MCF 10A (cell line): ENCODE measurements at regions not wholly inside any gene's neighbourhood (a gene's known extent, or its start where the extent isn't known, plus 50 kb on each side); places are given as distances from the start of the nearest gene placed in this dataset.
"Not testable (repeated sequence)": the region's sequence is repeated elsewhere in the genome, so short reads cannot be mapped to it uniquely, and the experiment has no call there.

Source experiments
- BruUV-seq: library from RNA; stranded (reverse); fragments of 400-500 nt; replicated peaks from 2 replicates; lab custom pipeline; 2021; lab: Mats Ljungman, UMichigan
- CTCF ChIA-PET: fragments of 300-600 bp; sonication (Branson Sonifier 250); formaldehyde crosslinking; extraction: SDS; loops from one replicate; lab custom pipeline; 2021; ENCODE audit warnings: antibody characterized with exemption, inconsistent platforms; lab: Yijun Ruan, JAX
- POLR2A ChIA-PET: fragments of 300-600, 350-650 bp; sonication (Branson Sonifier 250); formaldehyde crosslinking; extraction: SDS; loops from one replicate; lab custom pipeline; 2020; ENCODE audit warnings: antibody characterized with exemption, inconsistent platforms; lab: Yijun Ruan, JAX
- DNase-seq: peaks from one replicate; pipeline ENCODE4 v3.0.0-alpha.2; 2018; ENCODE audit not compliant: unreplicated experiment
- H3K27ac Mint-ChIP-seq: one replicate; pipeline ENCODE4 v1.8.0; 2022; ENCODE audit warnings: mild to moderate bottlenecking, low read depth, mixed read lengths; ENCODE audit not compliant: unreplicated experiment
- H3K27me3 Mint-ChIP-seq: one replicate; pipeline ENCODE4 v1.8.0; 2022; ENCODE audit warnings: mixed read lengths; ENCODE audit not compliant: insufficient read depth, unreplicated experiment
- H3K36me3 Mint-ChIP-seq: one replicate; pipeline ENCODE4 v1.8.0; 2022; ENCODE audit warnings: mild to moderate bottlenecking, moderate library complexity, mixed read lengths; ENCODE audit not compliant: insufficient read depth, unreplicated experiment
- H3K4me1 Mint-ChIP-seq: one replicate; pipeline ENCODE4 v1.8.0; 2022; ENCODE audit warnings: mixed read lengths; ENCODE audit not compliant: insufficient read depth, unreplicated experiment
- H3K4me3 Mint-ChIP-seq: one replicate; pipeline ENCODE4 v1.8.0; 2022; ENCODE audit warnings: mild to moderate bottlenecking, moderate library complexity, mixed read lengths; ENCODE audit not compliant: unreplicated experiment
- H3K9me3 Mint-ChIP-seq: one replicate; pipeline ENCODE4 v1.8.0; 2022; ENCODE audit warnings: mixed read lengths; ENCODE audit not compliant: unreplicated experiment
- intact Hi-C: fragments of 100-400 bp; cut with micrococcal nuclease; formaldehyde crosslinking; loops from 2 replicates; pipeline ENCODE4 v1.14.1; 2022
- TF ChIP-seq, protein P1 (sequence below): fragments of 200-600 bp; IDR thresholded peaks from one replicate; pipeline ENCODE4 v1.8.0; 2022; ENCODE audit warnings: antibody characterized with exemption, mild to moderate bottlenecking; ENCODE audit not compliant: unreplicated experiment

DNA sequence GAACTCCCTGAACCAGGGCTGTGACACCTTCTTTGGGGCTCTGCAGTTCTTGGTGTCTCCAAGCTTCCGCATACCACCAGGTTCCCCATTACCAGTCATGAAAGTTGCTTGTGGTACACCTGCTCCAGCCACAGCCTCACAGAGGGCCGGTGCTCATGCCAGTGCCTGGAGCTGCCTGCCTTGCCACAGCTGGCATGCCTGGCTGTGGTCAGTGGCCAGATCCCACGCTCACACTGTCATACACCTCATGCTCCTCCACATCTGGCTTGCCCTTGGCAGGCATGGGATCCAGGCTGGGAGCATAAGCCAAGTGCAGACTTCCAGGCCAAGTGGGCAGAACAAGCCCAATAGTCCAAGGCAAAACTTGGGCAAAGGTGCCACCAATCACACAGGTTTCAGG lies 1054.9 kb downstream of the SLITRK5 start:
- no peaks in the 10 kb centered on the region for H3K4me1 Mint-ChIP-seq
- CTCF ChIA-PET: no interaction called here
- BruUV-seq: no TSS peak

DNA sequence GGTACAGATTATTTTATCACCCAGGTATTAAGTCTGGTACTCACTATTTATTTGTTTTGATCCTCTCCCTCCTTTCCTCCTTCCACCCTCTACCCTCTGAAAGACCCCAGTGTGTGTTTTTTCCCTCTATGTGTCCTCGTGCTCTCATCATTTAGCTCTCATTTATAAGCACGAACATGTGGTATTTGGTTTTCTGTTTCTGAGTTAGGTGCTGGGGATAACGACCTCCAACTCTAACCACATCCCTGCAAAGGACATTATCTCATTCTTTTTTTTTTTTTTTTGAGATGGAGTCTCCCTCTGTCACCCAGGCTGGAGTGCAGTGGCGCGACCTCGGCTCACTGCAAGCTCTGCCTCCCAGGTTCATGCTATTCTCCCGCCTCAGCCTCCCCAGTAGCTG lies 1056.1 kb downstream of the SLITRK5 start:
- intact Hi-C loops, CTCF ChIA-PET, H3K9me3 Mint-ChIP-seq, BruUV-seq, H3K4me1 Mint-ChIP-seq, H3K27me3 Mint-ChIP-seq, DNase-seq, H3K36me3 Mint-ChIP-seq, H3K27ac Mint-ChIP-seq, H3K4me3 Mint-ChIP-seq: not testable (repeated sequence)
- POLR2A ChIA-PET: interaction anchor here (0.6 kb wide), 1 partner anchor 1949 kb away, joined by 3 read pairs; no protein-coding TSS in a partner anchor

More for the DNA sequence above, 1054.9 kb downstream of the SLITRK5 start:
- TF ChIP-seq, protein P1, sequence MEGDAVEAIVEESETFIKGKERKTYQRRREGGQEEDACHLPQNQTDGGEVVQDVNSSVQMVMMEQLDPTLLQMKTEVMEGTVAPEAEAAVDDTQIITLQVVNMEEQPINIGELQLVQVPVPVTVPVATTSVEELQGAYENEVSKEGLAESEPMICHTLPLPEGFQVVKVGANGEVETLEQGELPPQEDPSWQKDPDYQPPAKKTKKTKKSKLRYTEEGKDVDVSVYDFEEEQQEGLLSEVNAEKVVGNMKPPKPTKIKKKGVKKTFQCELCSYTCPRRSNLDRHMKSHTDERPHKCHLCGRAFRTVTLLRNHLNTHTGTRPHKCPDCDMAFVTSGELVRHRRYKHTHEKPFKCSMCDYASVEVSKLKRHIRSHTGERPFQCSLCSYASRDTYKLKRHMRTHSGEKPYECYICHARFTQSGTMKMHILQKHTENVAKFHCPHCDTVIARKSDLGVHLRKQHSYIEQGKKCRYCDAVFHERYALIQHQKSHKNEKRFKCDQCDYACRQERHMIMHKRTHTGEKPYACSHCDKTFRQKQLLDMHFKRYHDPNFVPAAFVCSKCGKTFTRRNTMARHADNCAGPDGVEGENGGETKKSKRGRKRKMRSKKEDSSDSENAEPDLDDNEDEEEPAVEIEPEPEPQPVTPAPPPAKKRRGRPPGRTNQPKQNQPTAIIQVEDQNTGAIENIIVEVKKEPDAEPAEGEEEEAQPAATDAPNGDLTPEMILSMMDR: no peak
- no peak overlapping the region for H3K4me3 Mint-ChIP-seq
- DNase-seq: no peak
- no peaks in the 10 kb centered on the region for H3K36me3 Mint-ChIP-seq
- POLR2A ChIA-PET: no interaction called here
- H3K9me3 Mint-ChIP-seq: peaks cover 7% of the 10 kb centered on the region
- intact Hi-C loops: no loop called here
- no peak overlapping the region for H3K27ac Mint-ChIP-seq
- no peaks in the 10 kb centered on the region for H3K27me3 Mint-ChIP-seq

DNA sequence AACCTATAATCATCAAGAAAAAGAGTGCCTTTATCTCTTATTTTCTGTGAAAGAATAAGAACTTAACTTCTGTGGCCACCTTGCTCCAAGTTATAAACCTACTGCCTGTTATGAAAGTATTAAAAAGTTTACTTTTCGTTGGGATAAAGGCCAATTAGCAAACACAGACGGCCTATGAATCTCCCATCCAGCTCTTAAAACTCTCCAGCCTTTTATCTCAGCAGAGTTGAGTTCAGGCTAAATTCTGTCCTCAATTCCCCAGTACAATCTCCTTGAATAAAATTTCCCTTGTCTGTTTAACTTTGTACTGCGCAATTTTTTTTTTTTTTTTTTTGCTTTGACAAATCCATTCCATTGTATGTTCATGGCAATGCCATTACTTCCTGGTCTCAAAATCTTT lies 1058.4 kb downstream of the SLITRK5 start:
- Mint-ChIP-seq H3K27me3 (no peaks in the 10 kb centered on the region), H3K27ac (no peak overlapping the region), H3K4me3 (no peak overlapping the region), H3K36me3 (no peaks in the 10 kb centered on the region), H3K4me1 (no peaks in the 10 kb centered on the region), H3K9me3 (no peaks in the 10 kb centered on the region)
- intact Hi-C loops: no loop called here
- TF ChIP-seq, protein P1: no peak
- DNase-seq: no peak
- CTCF ChIA-PET: no interaction called here
- POLR2A ChIA-PET: no interaction called here
- BruUV-seq: no TSS peak

DNA sequence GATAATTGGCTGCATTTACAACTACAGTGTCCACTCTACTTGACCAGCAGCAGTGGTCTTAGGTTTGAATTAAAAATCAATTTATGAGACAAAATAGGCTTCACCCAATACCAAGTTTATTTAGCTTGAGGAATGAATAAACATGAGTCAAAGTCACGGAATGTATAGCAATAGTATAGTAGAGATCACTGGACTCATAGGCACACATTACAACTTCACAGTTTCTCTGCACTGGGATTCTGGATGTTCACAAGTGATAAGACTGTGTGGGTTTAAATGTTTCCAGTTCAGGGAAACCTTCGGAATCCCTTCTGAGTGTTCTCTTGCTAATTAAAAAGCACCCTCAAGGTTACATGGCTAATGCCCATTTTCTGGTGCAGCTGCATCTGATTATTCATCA lies 1064.9 kb downstream of the SLITRK5 start:
- H3K4me3 Mint-ChIP-seq: no peak overlapping the region
- TF ChIP-seq, protein P1: no peak
- no peaks in the 10 kb centered on the region for H3K9me3 Mint-ChIP-seq
- ChIA-PET CTCF (interaction anchor here (0.6 kb wide), 1 partner anchor 113 kb away, joined by 3 read pairs; no protein-coding TSS in a partner anchor), POLR2A (no interaction called here)
- no peaks in the 10 kb centered on the region for H3K4me1 Mint-ChIP-seq
- no peaks in the 10 kb centered on the region for H3K27me3 Mint-ChIP-seq
- no peak overlapping the region for H3K27ac Mint-ChIP-seq
- no peaks in the 10 kb centered on the region for H3K36me3 Mint-ChIP-seq
- no TSS peak for BruUV-seq
- intact Hi-C loops: no loop called here
- DNase-seq: no peak

DNA sequence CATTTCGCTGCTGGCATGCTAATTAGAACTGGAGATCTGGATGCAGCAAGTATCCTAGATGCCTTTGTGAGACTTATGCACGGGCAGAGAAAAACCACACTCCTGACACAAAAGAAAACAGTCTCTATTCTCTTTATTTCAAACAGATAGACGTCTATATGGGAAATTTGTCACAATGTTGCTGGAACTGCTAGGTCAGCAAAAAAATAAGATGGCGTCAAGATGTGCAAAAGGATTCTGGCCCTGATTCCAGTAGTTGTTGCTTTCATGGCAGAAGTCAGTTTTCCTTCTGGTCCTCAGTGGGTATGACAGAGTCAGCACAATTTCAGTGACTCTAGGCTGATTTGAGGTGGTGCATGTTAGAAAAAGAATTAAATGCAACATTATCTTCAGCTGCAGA lies 1068.0 kb downstream of the SLITRK5 start:
- ChIA-PET POLR2A (no interaction called here), CTCF (no interaction called here)
- Mint-ChIP-seq H3K4me1 (no peaks in the 10 kb centered on the region), H3K9me3 (no peaks in the 10 kb centered on the region), H3K4me3 (no peak overlapping the region), H3K36me3 (no peaks in the 10 kb centered on the region), H3K27me3 (no peaks in the 10 kb centered on the region), H3K27ac (no peak overlapping the region)
- BruUV-seq: no TSS peak
- DNase-seq: no peak
- TF ChIP-seq, protein P1: no peak
- intact Hi-C loops: no loop called here
